Right renal cortex interstitium (tissue), 3 donors: ENCODE measurements at regions not wholly inside any gene's neighbourhood (a gene's known extent, or its start where the extent isn't known, plus 50 kb on each side); places are given as distances from the start of the nearest gene placed in this dataset.
"Not testable (repeated sequence)": the region's sequence is repeated elsewhere in the genome, so short reads cannot be mapped to it uniquely, and the experiment has no call there.

ENCODE experiments used
- DNase-seq, 3 donors: peaks; one replicate each; pipeline ENCODE4 v3.0.0-alpha.2; 2013; ENCODE audit warnings: low read depth in 3 of 3, low spot score in 2 of 3

GRCh38 chr1:163933437-163933836 lies 611.7 kb downstream of the NUF2 start:
- DNase-seq = no peak

- DNase-seq = no peak
Observed at GRCh38 chr1:163935738-163936374, 614.1 kb downstream of the NUF2 start.

- no peak for DNase-seq
Observed at GRCh38 chr1:163959622-163960021, 599.4 kb upstream of the PBX1 start.

GRCh38 chr1:163970151-163970550 lies 588.8 kb upstream of the PBX1 start:
- DNase-seq = no peak

- peak in 1 of 3 donors; percentile 1 for DNase-seq
Observed at GRCh38 chr1:163970699-163971098, 588.3 kb upstream of the PBX1 start.

- DNase-seq = no peak
Observed at GRCh38 chr1:163973586-163973985, 585.4 kb upstream of the PBX1 start.

- DNase-seq = no peak
Observed at GRCh38 chr1:163974120-163974519, 584.9 kb upstream of the PBX1 start.

GRCh38 chr1:163980394-163980793 lies 578.6 kb upstream of the PBX1 start:
- no peak for DNase-seq

GRCh38 chr1:163981500-163982030 lies 577.4 kb upstream of the PBX1 start:
- DNase-seq = no peak

GRCh38 chr1:163983097-163983496 lies 575.9 kb upstream of the PBX1 start:
- DNase-seq = no peak

GRCh38 chr1:163985700-163986099 lies 573.3 kb upstream of the PBX1 start:
- DNase-seq = no peak

GRCh38 chr1:163999131-163999530 lies 559.9 kb upstream of the PBX1 start:
- no peak for DNase-seq

GRCh38 chr1:164006186-164006585 lies 552.8 kb upstream of the PBX1 start:
- not testable (repeated sequence) for DNase-seq

GRCh38 chr1:164006621-164007020 lies 552.4 kb upstream of the PBX1 start:
- DNase-seq = no peak

- no peak for DNase-seq
Observed at GRCh38 chr1:164017239-164017638, 541.7 kb upstream of the PBX1 start.

GRCh38 chr1:164020391-164020790 lies 538.6 kb upstream of the PBX1 start:
- DNase-seq = no peak

- no peak for DNase-seq
Observed at GRCh38 chr1:164021813-164022212, 537.2 kb upstream of the PBX1 start.

GRCh38 chr1:164033782-164034181 lies 525.2 kb upstream of the PBX1 start:
- no peak for DNase-seq

- DNase-seq = no peak
Observed at GRCh38 chr1:164040754-164041153, 518.2 kb upstream of the PBX1 start.

- no peak for DNase-seq
Observed at GRCh38 chr1:164051782-164052181, 507.2 kb upstream of the PBX1 start.

GRCh38 chr1:164054331-164054730 lies 504.7 kb upstream of the PBX1 start:
- no peak for DNase-seq

- no peak for DNase-seq
Observed at GRCh38 chr1:164058198-164058597, 500.8 kb upstream of the PBX1 start.

- DNase-seq = no peak
Observed at GRCh38 chr1:164061528-164061927, 497.5 kb upstream of the PBX1 start.
